Thoracic aorta (tissue), 2 donors: ENCODE measurements at regions not wholly inside any gene's neighbourhood (a gene's known extent, or its start where the extent isn't known, plus 50 kb on each side); places are given as distances from the start of the nearest gene placed in this dataset.

Source experiments
- ATAC-seq: fragments of 150-250 bp; one replicate; pipeline ENCODE4 v1.8.0; 2017; ENCODE audit warnings: low read depth; ENCODE audit not compliant: insufficient number of reproducible peaks, low FRiP score
- DNase-seq: peaks from one replicate; pipeline ENCODE4 v3.0.0-alpha.2; 2020; ENCODE audit warnings: low spot score
- H3K27ac ChIP-seq, 2 donors: fragments of 200-600 bp; sonication (generic); 1 replicate in 1 of 2; 2 replicates in 1 of 2; pipeline ENCODE4 v1.5.1; 2016; ENCODE audit warnings: mild to moderate bottlenecking in 2 of 2, moderate library complexity in 2 of 2
- H3K27me3 ChIP-seq: fragments of 200-600 bp; sonication (generic); replicated peaks from 2 replicates; pipeline ENCODE4 v1.6.0; 2016; ENCODE audit warnings: mild to moderate bottlenecking; ENCODE audit not compliant: insufficient read depth
- H3K36me3 ChIP-seq: fragments of 200-600 bp; sonication (generic); one replicate; pipeline ENCODE4 v1.5.1; 2016
- H3K4me1 ChIP-seq, 2 donors: fragments of 200-600 bp; sonication (generic); 1 replicate in 1 of 2; 2 replicates in 1 of 2; pipeline versions ENCODE4 v1.5.1 to v1.6.0; 2016; ENCODE audit warnings: low read depth in 2 of 2, mild to moderate bottlenecking in 1 of 2; ENCODE audit not compliant: control insufficient read depth in 1 of 2
- H3K4me3 ChIP-seq: fragments of 200-600 bp; sonication (generic); 2 replicates; pipeline ENCODE4 v1.5.1; 2016; ENCODE audit warnings: mild to moderate bottlenecking
- H3K9me3 ChIP-seq: fragments of 200-600 bp; sonication (generic); 2 replicates; pipeline ENCODE4 v1.5.1; 2016
- CTCF ChIP-seq: fragments of 200-600 bp; sonication (generic); IDR thresholded peaks from one replicate; pipeline ENCODE4 v1.5.1; 2019; ENCODE audit warnings: antibody characterized with exemption

DNA sequence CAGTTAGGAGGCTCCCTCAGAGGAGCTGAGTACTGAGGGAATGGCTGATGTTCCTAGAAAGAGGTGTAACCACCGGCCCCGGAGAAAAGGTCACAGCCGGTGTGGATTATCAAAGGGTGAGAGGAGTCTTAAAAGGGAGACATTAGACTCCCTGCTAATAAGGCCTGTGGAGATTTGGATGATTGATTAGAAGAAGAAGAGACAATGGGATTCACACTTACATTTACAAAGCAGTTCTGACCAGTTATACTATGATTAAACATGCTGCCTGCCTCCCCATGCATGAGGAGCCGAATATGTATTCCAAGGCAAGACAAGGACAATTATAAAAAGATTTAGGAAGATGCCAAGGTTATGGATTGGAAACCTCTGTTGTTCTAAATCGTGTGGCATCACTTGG lies 302.4 kb downstream of the SLC4A3 start:
- no peak for DNase-seq
- H3K9me3 ChIP-seq = no peaks in the 10 kb centered on the region
- H3K4me1 ChIP-seq = no peaks in the 10 kb centered on the region
- no peak for TF ChIP-seq CTCF
- H3K4me3 ChIP-seq = no peak overlapping the region
- ATAC-seq = no peak
- no peaks in the 10 kb centered on the region for H3K27me3 ChIP-seq
- no peak overlapping the region for H3K27ac ChIP-seq
- no peaks in the 10 kb centered on the region for H3K36me3 ChIP-seq

- H3K9me3 ChIP-seq = no peaks in the 10 kb centered on the region
- H3K4me1 ChIP-seq = no peaks in the 10 kb centered on the region
- TF ChIP-seq CTCF = no peak
- no peak overlapping the region for H3K27ac ChIP-seq
- no peak for DNase-seq
- no peak overlapping the region for H3K4me3 ChIP-seq
- no peaks in the 10 kb centered on the region for H3K36me3 ChIP-seq
- no peak for ATAC-seq
- H3K27me3 ChIP-seq = no peaks in the 10 kb centered on the region
Measured at GRCh38 chr2:219939647-219940046, 312.2 kb downstream of the SLC4A3 start.

- H3K27me3 ChIP-seq = no peaks in the 10 kb centered on the region
- no peaks in the 10 kb centered on the region for H3K9me3 ChIP-seq
- peaks cover 0 to 8% of the 10 kb centered on the region in 2 donors for H3K4me1 ChIP-seq
- no peak for ATAC-seq
- no peak for TF ChIP-seq CTCF
- no peak overlapping the region for H3K27ac ChIP-seq
- DNase-seq = no peak
- H3K4me3 ChIP-seq = no peak overlapping the region
- H3K36me3 ChIP-seq = no peaks in the 10 kb centered on the region
Measured at GRCh38 chr2:219944866-219945265, 317.4 kb downstream of the SLC4A3 start.

GRCh38 chr2:219946021-219946420 lies 318.6 kb downstream of the SLC4A3 start:
- no peak for DNase-seq
- Histone ChIP-seq H3K4me1 (peaks cover 0 to 8% of the 10 kb centered on the region in 2 donors), H3K27me3 (no peaks in the 10 kb centered on the region), H3K36me3 (no peaks in the 10 kb centered on the region), H3K27ac (no peak overlapping the region), H3K9me3 (no peaks in the 10 kb centered on the region), H3K4me3 (no peak overlapping the region)
- no peak for TF ChIP-seq CTCF
- ATAC-seq = no peak

- H3K4me3 ChIP-seq = no peak overlapping the region
Measured at GRCh38 chr2:219946529-219946928, 319.1 kb downstream of the SLC4A3 start.

More at GRCh38 chr2:219946529-219946928, 319.1 kb downstream of the SLC4A3 start:
- peaks cover 0 to 8% of the 10 kb centered on the region in 2 donors for H3K4me1 ChIP-seq
- TF ChIP-seq CTCF = no peak
- ATAC-seq = no peak
- no peaks in the 10 kb centered on the region for H3K9me3 ChIP-seq
- no peak overlapping the region for H3K27ac ChIP-seq
- H3K27me3 ChIP-seq = no peaks in the 10 kb centered on the region
- DNase-seq = no peak
- no peaks in the 10 kb centered on the region for H3K36me3 ChIP-seq
